GM19467 (cell line): ENCODE measurements at regions not wholly inside any gene's neighbourhood (a gene's known extent, or its start where the extent isn't known, plus 50 kb on each side); places are given as distances from the start of the nearest gene placed in this dataset.
"Not testable (repeated sequence)": the region's sequence is repeated elsewhere in the genome, so short reads cannot be mapped to it uniquely, and the experiment has no call there.

ENCODE experiments used
- ATAC-seq: cut with Tn5 transposase; IDR thresholded peaks from one replicate; pipeline ENCODE4 v1.9.1; 2021; ENCODE audit warnings: mild to moderate bottlenecking, moderate library complexity; ENCODE audit not compliant: unreplicated experiment

- peak; percentile 51 for ATAC-seq
Measured at GRCh38 chr21:14686466-14687267, 140.6 kb upstream of the SAMSN1 start.

DNA sequence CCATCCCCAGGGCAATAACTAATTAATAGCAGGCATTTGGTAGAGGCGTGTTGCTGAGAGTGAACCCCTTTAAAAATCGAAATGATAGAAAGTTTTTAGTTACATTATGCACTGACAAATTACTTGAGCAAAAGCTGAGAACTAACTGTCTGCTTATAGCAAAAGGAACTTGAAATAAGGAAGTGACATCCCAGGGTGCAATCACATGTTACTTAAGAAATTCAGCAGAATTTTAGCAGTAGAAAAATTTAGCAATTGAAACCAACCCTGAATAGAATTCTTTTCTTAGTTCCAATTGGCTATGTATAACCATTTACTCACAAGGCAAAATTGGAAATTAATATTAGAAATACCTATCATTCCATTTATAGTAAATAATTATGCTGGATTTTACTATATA, 139.5 kb upstream of the SAMSN1 start:
- no peak for ATAC-seq

- no peak for ATAC-seq
Measured at GRCh38 chr21:14684071-14684470, 138.0 kb upstream of the SAMSN1 start.

DNA sequence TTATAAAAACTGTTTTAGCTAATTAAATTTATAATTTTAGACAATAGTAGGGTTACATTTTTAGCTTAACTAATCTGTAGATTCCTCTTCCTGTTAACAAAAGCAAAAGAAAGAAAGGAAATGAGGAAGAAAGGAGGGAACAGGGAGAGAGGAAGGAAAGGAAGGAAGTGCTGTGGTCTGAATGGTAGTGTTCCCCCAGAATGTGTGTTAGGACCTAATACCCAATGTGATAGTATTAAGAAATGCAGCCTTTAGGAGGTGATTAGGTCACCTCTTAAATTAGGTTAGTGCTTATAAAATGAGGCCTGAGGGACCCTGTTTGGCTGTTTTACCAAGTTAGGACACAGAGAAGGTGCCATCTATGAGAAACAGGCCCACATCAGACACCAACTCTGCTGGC, 136.9 kb upstream of the SAMSN1 start:
- ATAC-seq, result no peak

GRCh38 chr21:14678973-14679574, 133.0 kb upstream of the SAMSN1 start:
- no peak for ATAC-seq

DNA sequence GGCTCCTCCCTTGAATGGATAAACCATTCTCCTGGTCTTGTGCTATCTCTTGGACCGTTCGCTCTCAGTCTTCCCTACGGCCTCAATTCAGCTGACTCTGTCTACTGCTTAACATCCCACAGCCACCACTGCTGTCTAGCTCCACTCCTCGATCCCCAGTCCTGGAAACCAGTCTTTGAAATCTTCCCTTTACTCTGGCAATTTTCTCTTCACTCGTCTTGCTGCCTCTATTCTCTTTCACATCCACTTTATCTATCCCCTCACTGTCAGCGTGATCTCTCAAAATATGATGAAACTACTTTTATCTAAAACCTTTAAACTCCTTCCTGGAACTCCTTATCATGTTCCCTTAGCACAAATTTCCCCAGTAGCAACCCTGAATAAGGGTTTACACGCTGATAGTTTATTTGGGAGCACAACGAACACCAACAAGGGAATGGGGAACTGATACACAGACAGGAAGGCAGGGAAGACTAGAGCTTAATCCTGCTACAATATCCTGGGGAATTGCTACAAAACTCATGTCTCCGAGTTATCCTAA, 131.6 kb upstream of the SAMSN1 start:
- ATAC-seq, result no peak

DNA sequence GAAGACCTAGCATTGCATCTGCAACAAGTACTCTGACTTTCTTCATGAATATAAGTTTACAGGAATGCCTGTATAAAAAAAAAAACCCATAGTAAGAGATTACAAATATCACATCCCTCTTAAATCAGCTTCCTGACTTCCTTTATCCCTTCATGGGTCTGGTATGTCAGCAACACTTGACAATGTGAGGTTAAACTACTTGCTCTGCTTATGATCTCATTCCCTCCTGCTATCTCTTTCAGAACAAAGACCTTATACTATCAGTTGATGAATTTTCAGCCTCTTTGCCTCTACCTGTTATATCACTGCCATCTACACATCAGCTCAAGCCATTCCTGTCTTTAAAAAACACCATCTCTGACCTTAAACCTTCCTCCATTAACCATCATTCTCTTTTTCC, 130.9 kb upstream of the SAMSN1 start:
- no peak for ATAC-seq

DNA sequence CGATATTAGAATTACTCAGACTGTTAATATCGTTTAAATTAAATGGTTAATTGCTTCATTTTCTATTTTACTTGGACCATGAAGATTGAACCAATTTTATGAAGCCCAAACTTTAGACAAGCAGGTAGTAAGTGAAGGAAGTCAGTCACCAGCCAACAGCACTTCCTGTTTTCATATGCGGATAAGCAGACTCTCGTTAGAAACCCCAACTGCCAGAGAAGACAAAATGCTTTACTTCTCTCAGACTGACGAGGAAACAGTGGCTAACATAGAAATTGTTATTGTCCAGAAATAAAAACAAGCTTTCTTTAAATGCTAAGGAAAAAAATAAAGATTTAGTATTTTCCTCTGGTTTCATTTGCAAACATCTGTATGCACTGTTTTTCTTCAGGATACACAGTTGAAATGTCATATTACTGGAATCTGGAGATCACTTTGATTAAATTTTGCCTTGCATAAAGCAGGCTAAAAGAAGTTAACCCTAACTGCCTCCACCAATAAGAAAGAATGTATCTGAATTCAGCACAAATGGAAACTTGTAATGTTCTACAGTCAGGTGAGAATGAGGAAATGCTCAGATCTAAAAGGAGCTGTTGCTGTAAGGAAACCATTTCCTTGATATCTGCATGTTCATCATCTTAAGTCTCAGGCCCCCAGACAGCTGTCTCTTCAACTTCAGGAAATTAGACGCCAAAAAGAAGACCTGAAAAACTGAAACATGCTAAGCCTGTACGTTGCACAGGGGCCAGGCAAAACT, 129.8 kb upstream of the SAMSN1 start:
- peak; percentile 76 for ATAC-seq

- ATAC-seq, result no peak
Measured at GRCh38 chr21:14673649-14674048, 127.5 kb upstream of the SAMSN1 start.

DNA sequence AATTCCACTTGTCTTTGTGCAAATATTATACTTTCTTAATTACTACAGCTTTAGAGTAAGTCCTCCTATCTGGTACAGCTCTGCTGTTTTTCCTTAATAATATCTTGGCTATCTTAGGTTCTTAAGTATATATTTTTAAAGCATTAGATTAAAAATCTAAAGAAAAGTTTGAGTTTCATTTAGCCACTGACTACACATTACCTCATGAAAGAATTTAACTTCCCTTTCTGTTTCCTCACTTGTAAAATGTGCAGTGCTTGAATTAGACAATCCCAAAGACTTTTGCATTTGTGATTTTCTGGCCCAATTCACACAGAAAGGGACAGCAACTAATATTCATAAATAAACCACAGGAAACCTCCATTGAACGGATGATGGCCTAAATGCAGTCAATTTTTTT, 126.4 kb upstream of the SAMSN1 start:
- no peak for ATAC-seq

GRCh38 chr21:14670409-14670808, 124.3 kb upstream of the SAMSN1 start:
- no peak for ATAC-seq

DNA sequence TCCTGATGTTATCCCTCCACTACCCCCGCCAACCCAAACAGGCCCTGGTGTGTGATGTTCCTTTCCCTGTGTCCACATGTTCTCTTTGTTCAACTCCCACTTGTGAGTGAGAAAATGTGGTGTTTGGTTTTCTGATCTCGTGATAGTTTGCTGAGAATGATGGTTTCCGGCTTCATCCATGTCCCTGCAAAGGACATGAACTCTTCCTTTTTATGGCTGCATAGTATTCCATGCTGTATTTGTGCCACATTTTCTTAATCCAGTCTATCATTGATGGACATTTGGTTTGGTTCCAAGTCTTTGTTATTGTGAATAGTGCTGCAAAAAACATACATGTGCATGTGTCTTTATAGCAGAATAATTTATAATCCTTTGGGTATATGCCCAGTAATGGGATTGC, 123.0 kb upstream of the SAMSN1 start:
- ATAC-seq, result not testable (repeated sequence)

- ATAC-seq, result no peak
Measured at GRCh38 chr21:14657241-14658008, 111.3 kb upstream of the SAMSN1 start.

- ATAC-seq, result no peak
Measured at GRCh38 chr21:14646893-14647292, 100.8 kb upstream of the SAMSN1 start.

- ATAC-seq, result no peak
Measured at GRCh38 chr21:14645702-14646101, 99.6 kb upstream of the SAMSN1 start.

- no peak for ATAC-seq
Measured at GRCh38 chr21:14632359-14632758, 86.2 kb upstream of the SAMSN1 start.

GRCh38 chr21:14630556-14631069, 84.5 kb upstream of the SAMSN1 start:
- ATAC-seq, result peak; percentile 61

GRCh38 chr21:14629461-14629860, 83.3 kb upstream of the SAMSN1 start:
- no peak for ATAC-seq

DNA sequence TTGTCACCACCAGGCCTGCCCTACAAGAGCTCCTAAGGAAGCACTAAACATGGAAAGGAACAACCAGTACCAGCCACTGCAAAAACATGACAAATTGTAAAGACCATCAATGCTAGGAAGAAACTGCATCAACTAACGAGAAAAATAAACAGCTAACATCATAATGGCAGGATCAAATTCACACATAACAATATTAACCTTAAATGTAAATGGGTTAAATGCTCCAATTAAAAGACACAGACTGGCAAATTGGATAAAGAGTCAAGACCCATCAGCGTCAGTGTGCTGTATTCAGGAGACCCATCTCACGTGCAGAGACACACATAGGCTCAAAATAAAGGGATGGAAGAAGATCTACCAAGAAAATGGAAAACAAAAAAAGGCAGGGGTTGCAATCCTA, 77.0 kb upstream of the SAMSN1 start:
- not testable (repeated sequence) for ATAC-seq

DNA sequence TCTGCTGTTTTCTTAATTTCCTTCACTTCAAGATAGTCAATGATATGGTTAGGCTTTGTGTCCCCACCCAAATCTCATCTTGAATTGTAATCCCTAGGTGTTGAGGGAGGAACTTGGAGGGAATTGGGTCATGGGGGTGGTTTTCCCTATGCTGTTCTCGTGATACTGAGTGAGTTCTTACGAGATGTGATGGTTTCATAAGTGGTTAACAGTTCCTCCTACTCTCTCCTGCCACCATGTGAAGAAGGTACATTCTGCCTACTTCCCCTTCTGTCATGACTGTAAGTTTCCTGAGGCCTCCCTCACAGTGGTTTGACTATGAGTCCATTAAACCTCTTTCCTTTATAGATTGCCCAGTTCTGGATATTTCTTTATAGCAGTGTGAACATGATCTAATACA, 74.0 kb upstream of the SAMSN1 start:
- no peak for ATAC-seq

GRCh38 chr21:14617871-14618270, 71.8 kb upstream of the SAMSN1 start:
- no peak for ATAC-seq
